Peyer's patch (tissue), 4 donors: ENCODE measurements at regions not wholly inside any gene's neighbourhood (a gene's known extent, or its start where the extent isn't known, plus 50 kb on each side); places are given as distances from the start of the nearest gene placed in this dataset.

Experiments used
- DNase-seq, 3 donors: peaks; one replicate each; pipeline ENCODE4 v3.0.0-alpha.2; 2017 to 2019
- H3K27ac ChIP-seq, 4 donors: fragments of 200-600 bp; sonication (generic); one replicate each; pipeline ENCODE4 v1.5.1; 2016 to 2019
- H3K27me3 ChIP-seq, 2 donors: fragments of 200-600 bp; sonication (generic); one replicate each; pipeline ENCODE4 v1.5.1; 2019
- H3K36me3 ChIP-seq, 3 donors: fragments of 200-600 bp; sonication (generic); one replicate each; pipeline ENCODE4 v1.5.1; 2016 to 2019
- H3K4me1 ChIP-seq, 4 donors: fragments of 200-600 bp; sonication (generic); one replicate each; pipeline ENCODE4 v1.5.1; 2016 to 2019
- H3K4me3 ChIP-seq, 4 donors: fragments of 200-600 bp; sonication (generic); 1 replicate in 3 of 4; 2 replicates in 1 of 4; pipeline ENCODE4 v1.5.1; 2016 to 2019; ENCODE audit warnings: mild to moderate bottlenecking in 1 of 4
- H3K9me3 ChIP-seq, 4 donors: fragments of 200-600 bp; sonication (generic); one replicate each; pipeline ENCODE4 v1.5.1; 2016 to 2019; ENCODE audit warnings: mild to moderate bottlenecking in 1 of 4
- CTCF ChIP-seq, 6 experiments: fragments of 450-650 bp in 4 of 6; fragments of 200-600 bp in 2 of 6; sonication (generic) in 1 of 6; IDR thresholded peaks; one replicate each; pipeline ENCODE4 v1.5.1; 2017 to 2019; ENCODE audit warnings: antibody characterized with exemption in 6 of 6, mild to moderate bottlenecking in 3 of 6, moderate library complexity in 1 of 6
- POLR2A ChIP-seq, 2 donors: fragments of 450-650 bp; IDR thresholded peaks; one replicate each; pipeline ENCODE4 v1.5.1; 2017; ENCODE audit warnings: antibody characterized with exemption in 2 of 2, mild to moderate bottlenecking in 2 of 2, moderate library complexity in 2 of 2

DNA sequence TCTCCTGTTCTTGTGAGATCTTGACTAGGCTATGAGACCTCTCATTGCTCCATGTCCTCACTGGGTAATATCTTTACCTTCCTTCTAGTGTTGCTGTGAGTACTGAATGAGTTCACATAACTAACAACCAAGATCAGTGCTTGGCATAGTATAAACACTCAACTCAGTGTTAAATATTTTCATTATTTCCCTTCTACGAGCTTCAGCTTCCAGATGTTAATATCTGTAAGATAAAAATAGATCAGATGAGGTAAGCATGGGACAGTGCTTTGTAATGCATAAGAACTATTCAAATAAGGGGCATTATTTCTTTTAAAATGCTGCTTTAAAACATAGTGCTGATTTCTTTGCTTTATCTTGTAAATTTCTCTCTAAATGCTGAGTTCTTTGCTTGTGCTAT is 130.8 kb downstream of the DIPK2A start:
- no peaks in the 10 kb centered on the region for H3K27me3 ChIP-seq
- no peaks in the 10 kb centered on the region for H3K4me1 ChIP-seq
- DNase-seq, result no peak
- H3K27ac ChIP-seq, result no peak overlapping the region
- no peaks in the 10 kb centered on the region for H3K36me3 ChIP-seq
- TF ChIP-seq POLR2A (IDR thresholded peaks at IDR 0.05) (no peak), CTCF (IDR thresholded peaks at IDR 0.05) (no peak)
- no peak overlapping the region for H3K4me3 ChIP-seq
- H3K9me3 ChIP-seq, result no peaks in the 10 kb centered on the region

- TF ChIP-seq POLR2A (IDR thresholded peaks at IDR 0.05) (no peak), CTCF (IDR thresholded peaks at IDR 0.05) (no peak)
- Histone ChIP-seq H3K4me3 (no peak overlapping the region), H3K27ac (no peak overlapping the region), H3K36me3 (no peaks in the 10 kb centered on the region), H3K27me3 (no peaks in the 10 kb centered on the region), H3K4me1 (no peaks in the 10 kb centered on the region), H3K9me3 (no peaks in the 10 kb centered on the region)
- DNase-seq, result no peak
These were observed 132.6 kb downstream of the DIPK2A start for GRCh38 chr3:144104186-144104585.

GRCh38 chr3:144104679-144105078 is 133.1 kb downstream of the DIPK2A start:
- no peaks in the 10 kb centered on the region for H3K27me3 ChIP-seq
- TF ChIP-seq CTCF (IDR thresholded peaks at IDR 0.05) (no peak), POLR2A (IDR thresholded peaks at IDR 0.05) (no peak)
- DNase-seq, result no peak
- no peaks in the 10 kb centered on the region for H3K36me3 ChIP-seq
- no peaks in the 10 kb centered on the region for H3K4me1 ChIP-seq
- H3K4me3 ChIP-seq, result no peak overlapping the region
- no peak overlapping the region for H3K27ac ChIP-seq
- H3K9me3 ChIP-seq, result no peaks in the 10 kb centered on the region

DNA sequence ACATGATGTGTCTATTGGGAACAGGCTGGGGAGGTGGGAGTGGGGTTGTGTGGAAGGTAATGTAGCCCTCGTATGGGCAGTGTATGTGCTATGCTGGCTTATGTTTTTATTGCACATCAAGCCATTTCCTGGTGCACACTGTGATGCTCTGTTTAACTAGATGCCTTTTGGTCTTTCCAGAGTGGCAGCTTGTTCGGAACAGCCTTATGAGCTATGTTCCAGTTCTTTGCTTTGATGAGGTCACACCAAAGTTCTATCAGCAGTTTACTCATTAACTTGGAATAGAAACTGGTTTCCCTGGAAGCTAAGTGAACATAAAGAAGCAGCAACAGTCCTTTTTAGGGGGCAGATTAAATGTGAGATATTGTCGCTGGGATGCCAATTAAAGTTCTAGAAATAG is 133.9 kb downstream of the DIPK2A start:
- no peak for DNase-seq
- no peak overlapping the region for H3K4me3 ChIP-seq
- no peaks in the 10 kb centered on the region for H3K27me3 ChIP-seq
- H3K9me3 ChIP-seq, result no peaks in the 10 kb centered on the region
- TF ChIP-seq POLR2A (IDR thresholded peaks at IDR 0.05) (no peak), CTCF (IDR thresholded peaks at IDR 0.05) (no peak)
- H3K36me3 ChIP-seq, result no peaks in the 10 kb centered on the region
- H3K27ac ChIP-seq, result no peak overlapping the region
- no peaks in the 10 kb centered on the region for H3K4me1 ChIP-seq

- H3K27me3 ChIP-seq, result no peaks in the 10 kb centered on the region
- H3K36me3 ChIP-seq, result no peaks in the 10 kb centered on the region
- H3K4me1 ChIP-seq, result no peaks in the 10 kb centered on the region
- DNase-seq, result no peak
- no peak overlapping the region for H3K4me3 ChIP-seq
- no peak overlapping the region for H3K27ac ChIP-seq
- no peaks in the 10 kb centered on the region for H3K9me3 ChIP-seq
- TF ChIP-seq POLR2A (IDR thresholded peaks at IDR 0.05) (no peak), CTCF (IDR thresholded peaks at IDR 0.05) (no peak)
These were observed 135.3 kb downstream of the DIPK2A start for GRCh38 chr3:144106970-144107369.

DNA sequence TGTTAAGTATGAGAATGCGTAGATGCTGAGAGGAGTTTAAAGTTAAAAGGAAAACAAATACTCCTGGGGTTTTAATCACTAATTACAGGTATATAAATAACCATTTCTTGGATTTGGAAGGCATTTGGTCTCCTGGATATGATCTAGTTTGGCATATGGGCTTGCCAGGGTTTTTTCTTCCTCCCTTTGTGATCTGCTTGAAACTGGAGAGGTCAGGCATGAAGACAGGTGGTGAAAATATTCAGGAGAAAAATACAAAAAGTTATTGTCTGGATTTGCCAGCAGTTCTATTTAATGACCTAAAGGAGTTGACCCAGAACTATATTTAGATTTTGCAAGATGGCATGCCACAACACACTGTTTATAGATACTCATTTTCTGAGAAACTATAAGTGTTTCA is 136.3 kb downstream of the DIPK2A start:
- TF ChIP-seq POLR2A (IDR thresholded peaks at IDR 0.05) (no peak), CTCF (IDR thresholded peaks at IDR 0.05) (no peak)
- Histone ChIP-seq H3K36me3 (no peaks in the 10 kb centered on the region), H3K4me1 (no peaks in the 10 kb centered on the region), H3K27me3 (no peaks in the 10 kb centered on the region), H3K9me3 (no peaks in the 10 kb centered on the region), H3K4me3 (no peak overlapping the region), H3K27ac (no peak overlapping the region)
- no peak for DNase-seq
